ENCODE measurements at regions not wholly inside any gene's neighbourhood (a gene's known extent, or its start where the extent isn't known, plus 50 kb on each side); places are given as distances from the start of the nearest gene placed in this dataset.

DNA sequence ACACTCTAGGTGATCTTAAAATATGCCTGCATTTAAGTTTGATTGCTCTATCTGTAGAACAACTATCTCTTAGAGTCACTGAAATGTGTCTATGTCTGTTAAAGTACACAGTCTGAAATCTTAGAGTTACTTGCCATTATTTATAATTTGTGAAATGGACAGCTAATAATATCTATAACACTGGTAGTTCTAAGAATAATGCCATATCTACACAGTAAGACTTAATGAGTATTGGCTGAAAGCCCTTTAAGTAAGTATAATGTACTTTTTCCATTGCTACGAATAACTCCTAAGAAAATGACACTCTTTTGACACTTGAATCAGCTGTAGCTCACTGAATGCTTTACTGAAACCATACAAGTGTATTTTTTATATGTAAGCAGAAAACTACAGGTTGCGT is 567.4 kb upstream of the PCDH15 start:
- Histone ChIP-seq H4K5ac (ENCODE audit: insufficient read length, low read depth, low read length) (no peak overlapping the region), H4K8ac (ENCODE audit: extremely low read depth, insufficient read depth, low read length) (no peak overlapping the region), H3K79me2 (ENCODE audit: control insufficient read depth in 1 of 2, insufficient read depth in 2 of 2, low read length in 2 of 2) (no peaks in the 10 kb centered on the region), H3K79me1 (ENCODE audit: low read depth, low read length) (no peaks in the 10 kb centered on the region), H3K56ac (replicated peaks; ENCODE audit: insufficient read length, low read depth, low read length) (no peak overlapping the region), H3K4me2 (ENCODE audit: insufficient read depth in 1 of 2, low read depth in 2 of 2, low read length in 2 of 2) (no peak overlapping the region), H2BK12ac (ENCODE audit: low read depth, low read length) (no peak overlapping the region), H2BK20ac (ENCODE audit: low read length) (no peak overlapping the region), H3K36me3 (ENCODE audit: control insufficient read depth in 2 of 4, insufficient read depth in 4 of 4, low read length in 3 of 4) (no peaks in the 10 kb centered on the region), H3K27me3 (replicated peaks in 1 of 4; ENCODE audit: control insufficient read depth in 3 of 4, extremely low read depth in 1 of 4, insufficient read depth in 3 of 4, low read length in 3 of 4) (no peaks in the 10 kb centered on the region), H2AK5ac (ENCODE audit: low read depth, low read length) (no peak overlapping the region), H3K23me2 (ENCODE audit: low read depth, low read length) (no peaks in the 10 kb centered on the region), H2AFZ (ENCODE audit: low read length) (no peak overlapping the region), H2BK15ac (ENCODE audit: low read length) (no peak overlapping the region), H3K4ac (replicated peaks; ENCODE audit: insufficient read length, low read depth, low read length) (no peak overlapping the region), H3K9ac (replicated peaks in 1 of 4; ENCODE audit: extremely low read depth in 1 of 4, low read depth in 3 of 4, low read length in 3 of 4) (no peak overlapping the region), H3K4me1 (replicated peaks in 1 of 4; ENCODE audit: control insufficient read depth in 3 of 4, insufficient read depth in 4 of 4, low read length in 3 of 4) (no peaks in the 10 kb centered on the region; a peak in 1 of 7 replicates), H3K4me3 (ENCODE audit: extremely low read depth in 1 of 4, insufficient read depth in 2 of 4, low read depth in 3 of 4, low read length in 4 of 4) (no peak overlapping the region), H3K9me3 (ENCODE audit: insufficient read depth in 2 of 2, low read depth in 1 of 2, low read length in 1 of 2) (peaks cover 0 to 4% of the 10 kb centered on the region in 2 experiments; a peak in 1 of 4 replicates), H3K23ac (ENCODE audit: insufficient read length) (no peak overlapping the region), H3K18ac (ENCODE audit: extremely low read depth, low read length) (no peak overlapping the region), H3K14ac (ENCODE audit: insufficient read length) (no peak overlapping the region), H4K20me1 (replicated peaks in 1 of 2; ENCODE audit: control insufficient read depth in 1 of 2, insufficient read depth in 2 of 2, low read length in 2 of 2) (no peaks in the 10 kb centered on the region), H3K27ac (ENCODE audit: low read depth, low read length) (no peak overlapping the region), H2BK5ac (ENCODE audit: low read depth, low read length) (no peak overlapping the region), H2BK120ac (replicated peaks; ENCODE audit: low read depth, low read length) (no peak overlapping the region), H4K91ac (replicated peaks; ENCODE audit: insufficient read length, low read length) (no peak overlapping the region)
- WGBS, 2 experiments (ENCODE audit: extremely low coverage in 1 of 2, insufficient coverage in 1 of 2, insufficient read length in 1 of 2, insufficient replicate concordance in 2 of 2, low coverage in 1 of 2, low lambda C conversion rate in 2 of 2, missing lambda C conversion rate in 1 of 2): 96% methylated on average over 2 of the region's 2 CpGs; no CpG with 5 or more reads in 1 of the 2 experiments
- POLR2A ChIA-PET (ENCODE audit: partially characterized antibody): no interaction called here
- DNase-seq (ENCODE audit: low read depth in 1 of 2, low spot score in 2 of 2): no peak
- no peak for FAIRE-seq
- CTCF ChIA-PET (ENCODE audit: partially characterized antibody): interaction anchor here (1.1 kb wide), 1 partner anchor 260 kb away, joined by 3 read pairs; no protein-coding TSS in a partner anchor
- TF ChIP-seq BACH1 (IDR thresholded peaks at IDR 0.05; ENCODE audit: low read length) (no peak), RBBP5 (IDR thresholded peaks at IDR 0.05; ENCODE audit: borderline replicate concordance, low read depth, low read length) (no peak), RFX5 (IDR thresholded peaks at IDR 0.05; ENCODE audit: borderline replicate concordance, low read depth, low read length) (no peak), KDM5A (IDR thresholded peaks at IDR 0.05; ENCODE audit: low read length) (no peak), JUND (IDR thresholded peaks at IDR 0.05; ENCODE audit: low read length) (no peak), BCL11A (IDR thresholded peaks at IDR 0.05; ENCODE audit: low read depth in 2 of 2, low read length in 2 of 2) (no peak)

Data from H1 (cell line).